Aorta (tissue), 5 donors: ENCODE measurements at regions not wholly inside any gene's neighbourhood (a gene's known extent, or its start where the extent isn't known, plus 50 kb on each side); places are given as distances from the start of the nearest gene placed in this dataset.

Experiments used
- ATAC-seq: fragments of 200-7000 bp; cut with Tn5 transposase; one replicate; pipeline ENCODE4 v1.9.1; 2022; ENCODE audit warnings: moderate library complexity; ENCODE audit not compliant: low FRiP score
- DNase-seq, 2 donors: peaks; one replicate each; pipeline ENCODE4 v3.0.0-alpha.2; 2020
- H3K27ac ChIP-seq, 2 donors: one replicate each; pipeline ENCODE4 v1.5.1; 2013; ENCODE audit warnings: low read length in 2 of 2, mild to moderate bottlenecking in 2 of 2, moderate library complexity in 2 of 2, control low read depth in 1 of 2, inconsistent platforms in 1 of 2, low read depth in 1 of 2
- H3K27me3 ChIP-seq, 2 donors: one replicate each; pipeline ENCODE4 v1.6.1; 2013; ENCODE audit warnings: control low read depth in 1 of 2, low read length in 1 of 2, mild to moderate bottlenecking in 1 of 2, moderate library complexity in 1 of 2; ENCODE audit not compliant: insufficient read depth in 2 of 2, control insufficient read depth in 1 of 2
- H3K36me3 ChIP-seq, 2 donors: one replicate each; pipeline ENCODE4 v1.6.1; 2013; ENCODE audit warnings: control low read depth in 1 of 2, low read length in 1 of 2, mild to moderate bottlenecking in 1 of 2; ENCODE audit not compliant: insufficient read depth in 2 of 2, control insufficient read depth in 1 of 2
- H3K4me1 ChIP-seq, 2 donors: one replicate each; pipeline ENCODE4 v1.6.1; 2013; ENCODE audit warnings: low read length in 2 of 2, control low read depth in 1 of 2, mild to moderate bottlenecking in 1 of 2, moderate library complexity in 1 of 2; ENCODE audit not compliant: insufficient read depth in 2 of 2, control insufficient read depth in 1 of 2
- H3K4me3 ChIP-seq, 2 donors: one replicate each; pipeline ENCODE4 v1.5.1; 2013; ENCODE audit warnings: low read length in 2 of 2, control low read depth in 1 of 2, mild to moderate bottlenecking in 1 of 2
- H3K9me3 ChIP-seq: one replicate; pipeline ENCODE4 v1.6.1; 2013; ENCODE audit warnings: mild to moderate bottlenecking, low read length; ENCODE audit not compliant: control insufficient read depth
- WGBS, 2 donors: extraction: QIAGEN DNeasy Blood & Tissue Kit; methylation state at CpG; one replicate each; pipeline ENCODE4 v1.1.7; 2013; 5-methylcytosine and 5-hydroxymethylcytosine counted together
- intact Hi-C, 2 donors: fragments of 100-400 bp; cut with DNase I; formaldehyde crosslinking; loops; one replicate each; pipeline versions ENCODE4 v1.14.2 to v1.15.0; 2022
- microRNA-seq, 2 donors: library from miRNA; unstranded; fragments of <30 nt; microRNA quantifications; one replicate each; pipeline ENCODE4 v1.2.0, GENCODE V29; 2020
- donor health status: healthy with polysubstance abuse.
- donor health status: Bipolar disorder and iron deficiency.
- donor health status: DM: no; HTN: no; CAD: no.
- donor health status: DM: no; HTN: no; CAD: no.
- donor health status: DM: yes; HTN: yes; CAD: no.

DNA sequence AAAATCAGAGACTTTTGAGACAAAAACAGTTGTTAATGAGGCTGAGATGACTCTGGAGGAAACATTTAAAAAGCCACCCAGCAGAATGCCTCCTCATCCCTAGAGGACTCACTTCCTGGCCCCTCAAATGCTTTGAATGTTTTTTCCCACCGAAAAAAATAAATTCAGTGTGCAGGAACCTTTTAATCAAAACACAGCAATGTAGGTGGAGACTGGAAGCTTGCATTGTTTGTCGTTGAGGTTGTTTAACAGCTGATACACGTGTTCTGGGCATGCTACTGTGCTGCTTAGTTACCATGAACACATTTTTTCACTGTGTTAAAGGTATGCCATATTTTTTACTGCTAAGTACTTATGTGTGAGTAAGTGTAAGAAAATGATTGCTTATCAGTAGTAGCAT lies 65.7 kb upstream of the ADCY2 start:
- 2 to 12% methylated on average over 3 of the region's 3 CpGs for WGBS, 2 donors
- ATAC-seq = no peak
- Histone ChIP-seq H3K27me3 (no peaks in the 10 kb centered on the region), H3K9me3 (peaks cover 2% of the 10 kb centered on the region), H3K36me3 (no peaks in the 10 kb centered on the region), H3K4me1 (no peaks in the 10 kb centered on the region), H3K27ac (no peak overlapping the region), H3K4me3 (no peak overlapping the region)
- intact Hi-C loops = no loop called here
- no peak for DNase-seq

- DNase-seq (no peak), ATAC-seq (no peak)
- no peaks in the 10 kb centered on the region for H3K27me3 ChIP-seq
- peaks cover 4% of the 10 kb centered on the region for H3K9me3 ChIP-seq
- no peaks in the 10 kb centered on the region for H3K36me3 ChIP-seq
- H3K27ac ChIP-seq = no peak overlapping the region
- intact Hi-C loops = no loop called here
- WGBS, 2 donors = 29 to 31% methylated on average over 7 of the region's 7 CpGs
- H3K4me1 ChIP-seq = no peaks in the 10 kb centered on the region
- no peak overlapping the region for H3K4me3 ChIP-seq
Measured at GRCh38 chr5:7331131-7331530, 64.8 kb upstream of the ADCY2 start.

Small RNAs in the stretch of these regions (microRNA-seq; reads per million reads assigned to microRNA genes)
- gene MIR4278 = 0 reads per million in 2 donors
